ENCODE measurements at regions not wholly inside any gene's neighbourhood (a gene's known extent, or its start where the extent isn't known, plus 50 kb on each side); places are given as distances from the start of the nearest gene placed in this dataset.
"Not testable (repeated sequence)": the region's sequence is repeated elsewhere in the genome, so short reads cannot be mapped to it uniquely, and the experiment has no call there.

- H3K36me3 Mint-ChIP-seq (ENCODE audit: low read depth): no peaks in the 10 kb centered on the region
- peaks cover 14% of the 10 kb centered on the region for H3K27me3 Mint-ChIP-seq
- peaks cover 19% of the 10 kb centered on the region for H3K4me1 Mint-ChIP-seq
- CTCF ChIA-PET: interaction anchor here (0.7 to 3.1 kb wide), 9 partner anchors 9 to 477 kb away, joined by 3 to 28 read pairs (median 3); partner anchors contain the start of gene RASL11A
- H3K9me3 Mint-ChIP-seq: peaks cover 5% of the 10 kb centered on the region
- peak; percentile 56 for DNase-seq
- POLR2A ChIA-PET: interaction anchor here (0.7 to 1.4 kb wide), 9 partner anchors 9 to 370 kb away, joined by 3 to 5 read pairs (median 3); partner anchors contain the start of genes GTF3A and RPL21
- peak overlapping the region; percentile 76 for H3K27ac Mint-ChIP-seq
- peak overlapping the region; percentile 40 for H3K4me3 Mint-ChIP-seq
Measured at GRCh38 chr13:27353166-27353583, 71.2 kb upstream of the GTF3A start.

- CTCF ChIA-PET: interaction anchor here (0.7 to 3.1 kb wide), 7 partner anchors 8 to 424 kb away, joined by 3 to 28 read pairs (median 3); partner anchors contain the start of gene RASL11A
- peak overlapping the region; percentile 76 for H3K27ac Mint-ChIP-seq
- DNase-seq: no peak
- POLR2A ChIA-PET: interaction anchor here (0.7 to 1.4 kb wide), 9 partner anchors 8 to 371 kb away, joined by 3 to 5 read pairs (median 3); partner anchors contain the start of genes GTF3A and RPL21
- H3K36me3 Mint-ChIP-seq (ENCODE audit: low read depth): no peaks in the 10 kb centered on the region
- peaks cover 19% of the 10 kb centered on the region for H3K4me1 Mint-ChIP-seq
- peaks cover 5% of the 10 kb centered on the region for H3K9me3 Mint-ChIP-seq
- H3K4me3 Mint-ChIP-seq: peak overlapping the region; percentile 40
- peaks cover 11% of the 10 kb centered on the region for H3K27me3 Mint-ChIP-seq
Measured at GRCh38 chr13:27353708-27354107, 70.7 kb upstream of the GTF3A start.

- POLR2A ChIA-PET: no interaction called here
- H3K36me3 Mint-ChIP-seq (ENCODE audit: low read depth): no peaks in the 10 kb centered on the region
- no peak for DNase-seq
- H3K4me1 Mint-ChIP-seq: peaks cover 19% of the 10 kb centered on the region
- peaks cover 5% of the 10 kb centered on the region for H3K9me3 Mint-ChIP-seq
- H3K27me3 Mint-ChIP-seq: peaks cover 17% of the 10 kb centered on the region
- CTCF ChIA-PET: interaction anchor here (2.0 kb wide), 1 partner anchor 369 kb away, joined by 7 read pairs; no protein-coding TSS in a partner anchor
- H3K4me3 Mint-ChIP-seq: no peak overlapping the region
- no peak overlapping the region for H3K27ac Mint-ChIP-seq
Measured at GRCh38 chr13:27354379-27354778, 70.0 kb upstream of the GTF3A start.

GRCh38 chr13:27355894-27356293, 68.5 kb upstream of the GTF3A start:
- POLR2A ChIA-PET: no interaction called here
- peaks cover under 1% of the 10 kb centered on the region for H3K9me3 Mint-ChIP-seq
- no peak overlapping the region for H3K27ac Mint-ChIP-seq
- no peak for DNase-seq
- H3K27me3 Mint-ChIP-seq: peaks cover 14% of the 10 kb centered on the region
- no peaks in the 10 kb centered on the region for H3K36me3 Mint-ChIP-seq (ENCODE audit: low read depth)
- peaks cover 19% of the 10 kb centered on the region for H3K4me1 Mint-ChIP-seq
- CTCF ChIA-PET: interaction anchor here (1.3 to 2.0 kb wide), 2 partner anchors 16 to 370 kb away, joined by 3 to 7 read pairs; no protein-coding TSS in a partner anchor
- no peak overlapping the region for H3K4me3 Mint-ChIP-seq

GRCh38 chr13:27358420-27358819, 66.0 kb upstream of the GTF3A start:
- H3K4me3 Mint-ChIP-seq: no peak overlapping the region
- H3K27ac Mint-ChIP-seq: no peak overlapping the region
- peaks cover 13% of the 10 kb centered on the region for H3K4me1 Mint-ChIP-seq
- no peak for DNase-seq
- H3K9me3 Mint-ChIP-seq: no peaks in the 10 kb centered on the region
- peaks cover 20% of the 10 kb centered on the region for H3K27me3 Mint-ChIP-seq
- CTCF ChIA-PET: interaction anchor here (0.8 to 8.0 kb wide), 7 partner anchors 188 to 470 kb away, joined by 3 to 130 read pairs (median 4); no protein-coding TSS in a partner anchor
- POLR2A ChIA-PET: no interaction called here
- no peaks in the 10 kb centered on the region for H3K36me3 Mint-ChIP-seq (ENCODE audit: low read depth)

- no peaks in the 10 kb centered on the region for H3K36me3 Mint-ChIP-seq (ENCODE audit: low read depth)
- no peak overlapping the region for H3K27ac Mint-ChIP-seq
- H3K9me3 Mint-ChIP-seq: no peaks in the 10 kb centered on the region
- DNase-seq: peak; percentile 69
- peaks cover 24% of the 10 kb centered on the region for H3K27me3 Mint-ChIP-seq
- H3K4me1 Mint-ChIP-seq: peaks cover 5% of the 10 kb centered on the region
- no peak overlapping the region for H3K4me3 Mint-ChIP-seq
- CTCF ChIA-PET: interaction anchor here (0.8 to 8.0 kb wide), 13 partner anchors 16 to 469 kb away, joined by 3 to 130 read pairs (median 4); partner anchors contain the start of gene RASL11A
- POLR2A ChIA-PET: no interaction called here
Measured at GRCh38 chr13:27359199-27359821, 65.1 kb upstream of the GTF3A start.

GRCh38 chr13:27360562-27360961, 63.9 kb upstream of the GTF3A start:
- Mint-ChIP-seq H3K4me1 (peaks cover 4% of the 10 kb centered on the region), H3K27me3 (peaks cover 24% of the 10 kb centered on the region), H3K27ac (no peak overlapping the region), H3K4me3 (no peak overlapping the region), H3K9me3 (no peaks in the 10 kb centered on the region), H3K36me3 (ENCODE audit: low read depth) (no peaks in the 10 kb centered on the region)
- DNase-seq: no peak
- ChIA-PET POLR2A (no interaction called here), CTCF (interaction anchor here (0.7 to 8.0 kb wide), 9 partner anchors 10 to 510 kb away, joined by 3 to 130 read pairs (median 7); no protein-coding TSS in a partner anchor)

GRCh38 chr13:27362064-27362751, 62.2 kb upstream of the GTF3A start:
- H3K9me3 Mint-ChIP-seq: no peaks in the 10 kb centered on the region
- peaks cover 36% of the 10 kb centered on the region for H3K27me3 Mint-ChIP-seq
- CTCF ChIA-PET: interaction anchor here (0.5 to 8.0 kb wide), 56 partner anchors 8 to 641 kb away, joined by 3 to 130 read pairs (median 4); partner anchors contain the start of genes GTF3A and LNX2
- H3K27ac Mint-ChIP-seq: no peak overlapping the region
- no peaks in the 10 kb centered on the region for H3K36me3 Mint-ChIP-seq (ENCODE audit: low read depth)
- H3K4me1 Mint-ChIP-seq: peaks cover 5% of the 10 kb centered on the region
- POLR2A ChIA-PET: interaction anchor here (0.7 to 1.3 kb wide), 4 partner anchors 9 to 377 kb away, joined by 3 to 4 read pairs (median 3); no protein-coding TSS in a partner anchor
- peak; percentile 81 for DNase-seq
- H3K4me3 Mint-ChIP-seq: no peak overlapping the region

GRCh38 chr13:27363637-27364036, 60.8 kb upstream of the GTF3A start:
- peaks cover 42% of the 10 kb centered on the region for H3K27me3 Mint-ChIP-seq
- CTCF ChIA-PET: interaction anchor here (0.6 to 8.0 kb wide), 6 partner anchors 10 to 614 kb away, joined by 3 to 130 read pairs (median 22); no protein-coding TSS in a partner anchor
- H3K36me3 Mint-ChIP-seq (ENCODE audit: low read depth); H3K4me1 Mint-ChIP-seq; DNase-seq; H3K27ac Mint-ChIP-seq; H3K4me3 Mint-ChIP-seq; H3K9me3 Mint-ChIP-seq; POLR2A ChIA-PET: not testable (repeated sequence)

GRCh38 chr13:27367570-27367969, 56.8 kb upstream of the GTF3A start:
- Mint-ChIP-seq H3K4me3 (no peak overlapping the region), H3K27ac (no peak overlapping the region), H3K9me3 (no peaks in the 10 kb centered on the region), H3K36me3 (ENCODE audit: low read depth) (no peaks in the 10 kb centered on the region), H3K4me1 (peaks cover 7% of the 10 kb centered on the region), H3K27me3 (peaks cover 35% of the 10 kb centered on the region)
- DNase-seq: no peak
- CTCF ChIA-PET: interaction anchor here (1.0 to 2.6 kb wide), 2 partner anchors 10 to 459 kb away, joined by 3 to 10 read pairs; no protein-coding TSS in a partner anchor
- POLR2A ChIA-PET: no interaction called here

GRCh38 chr13:27370305-27370872, 54.0 kb upstream of the GTF3A start:
- DNase-seq: no peak
- H3K4me3 Mint-ChIP-seq: no peak overlapping the region
- no peaks in the 10 kb centered on the region for H3K36me3 Mint-ChIP-seq (ENCODE audit: low read depth)
- no peaks in the 10 kb centered on the region for H3K9me3 Mint-ChIP-seq
- H3K27me3 Mint-ChIP-seq: peaks cover 35% of the 10 kb centered on the region
- H3K27ac Mint-ChIP-seq: no peak overlapping the region
- ChIA-PET POLR2A (no interaction called here), CTCF (interaction anchor here (1.7 kb wide), 1 partner anchor 8 kb away, joined by 6 read pairs; no protein-coding TSS in a partner anchor)
- H3K4me1 Mint-ChIP-seq: peaks cover 7% of the 10 kb centered on the region

GRCh38 chr13:27371932-27372331, 52.5 kb upstream of the GTF3A start:
- CTCF ChIA-PET: interaction anchor here (0.9 to 10.3 kb wide), 3 partner anchors 10 to 455 kb away, joined by 3 to 132 read pairs (median 40); no protein-coding TSS in a partner anchor
- H3K4me1 Mint-ChIP-seq: peaks cover 8% of the 10 kb centered on the region
- POLR2A ChIA-PET: interaction anchor here (0.7 kb wide), 1 partner anchor 10 kb away, joined by 3 read pairs; no protein-coding TSS in a partner anchor
- no peak overlapping the region for H3K4me3 Mint-ChIP-seq
- H3K36me3 Mint-ChIP-seq (ENCODE audit: low read depth): no peaks in the 10 kb centered on the region
- peaks cover 26% of the 10 kb centered on the region for H3K27me3 Mint-ChIP-seq
- no peak for DNase-seq
- no peak overlapping the region for H3K27ac Mint-ChIP-seq
- H3K9me3 Mint-ChIP-seq: no peaks in the 10 kb centered on the region
